ENCODE measurements at regions not wholly inside any gene's neighbourhood (a gene's known extent, or its start where the extent isn't known, plus 50 kb on each side); places are given as distances from the start of the nearest gene placed in this dataset.

DNA sequence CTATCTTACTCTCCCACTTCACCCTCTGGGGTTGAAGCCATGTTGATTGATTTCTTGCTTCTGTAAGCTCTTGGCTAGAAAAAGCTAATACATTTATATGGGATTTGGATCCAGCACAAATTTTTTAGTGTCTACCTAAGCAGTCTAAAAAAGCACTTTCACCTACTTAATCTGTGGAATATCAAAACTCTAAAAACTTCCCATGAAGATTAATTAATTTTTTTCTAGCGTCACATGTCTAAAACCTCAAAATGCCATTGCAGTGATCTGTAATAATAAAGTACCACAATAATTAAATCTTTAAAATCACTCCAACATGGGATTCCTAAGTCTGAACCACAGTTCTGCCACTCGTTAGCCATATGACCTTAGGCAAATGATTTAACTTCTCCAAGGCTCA lies 180.1 kb downstream of the EN1 start:
- no peaks in the 10 kb centered on the region for H4K20me1 ChIP-seq (replicated peaks; ENCODE audit: control insufficient read depth, insufficient read depth, low read length)
- no peak overlapping the region for H3K9ac ChIP-seq (ENCODE audit: insufficient read depth in 1 of 2, low read depth in 2 of 2, low read length in 2 of 2)
- ChIA-PET CTCF (ENCODE audit: low intra/inter-chr PET ratio) (no interaction called here), POLR2A (no interaction called here)
- no peaks in the 10 kb centered on the region for H3K27me3 ChIP-seq (ENCODE audit: control insufficient read depth in 2 of 2, insufficient read depth in 2 of 2, low read length in 2 of 2)
- BruUV-seq (replicated peaks), result no TSS peak
- H3K27ac ChIP-seq (ENCODE audit: extremely low read depth, low read depth, low read length), result no peak overlapping the region
- FAIRE-seq (no peak), ATAC-seq (no peak), DNase-seq (ENCODE audit: extremely low read depth in 1 of 4, low spot score in 3 of 4) (no peak)
- peaks cover 8 to 18% of the 10 kb centered on the region in 2 experiments; a peak in 4 of 5 replicates for H3K4me1 ChIP-seq (replicated peaks in 1 of 2; ENCODE audit: control insufficient read depth in 2 of 2, insufficient read depth in 2 of 2, low read length in 2 of 2)
- H3K79me2 ChIP-seq (ENCODE audit: control insufficient read depth, insufficient read depth, low read length), result no peaks in the 10 kb centered on the region
- intact Hi-C loops (cut with micrococcal nuclease), result no loop called here
- no peaks in the 10 kb centered on the region for H3K9me3 ChIP-seq (replicated peaks; ENCODE audit: control insufficient read depth, insufficient read depth, low read depth, low read length)
- H3K9me1 ChIP-seq (ENCODE audit: control insufficient read depth, insufficient read depth, low read length), result no peaks in the 10 kb centered on the region
- no peaks in the 10 kb centered on the region for H3K36me3 ChIP-seq (ENCODE audit: control insufficient read depth, insufficient read depth, low read length)
- WGBS (ENCODE audit: insufficient coverage, low coverage, missing lambda C conversion rate), result 73% methylated on average over 2 of the region's 2 CpGs
- H3K4me2 ChIP-seq (ENCODE audit: insufficient read depth, low read length), result no peak overlapping the region
- H3K4me3 ChIP-seq, result no peak overlapping the region
- in situ Hi-C loops (cut with MboI), result no loop called here
- H2AFZ ChIP-seq (ENCODE audit: low read depth, low read length), result no peak overlapping the region
- TF ChIP-seq DNMT1 (IDR thresholded peaks at IDR 0.05) (no peak), EGR1 (conservative IDR thresholded peaks at IDR 0.05) (no peak), CC2D1A (IDR thresholded peaks at IDR 0.05) (no peak), ZNF76 (CRISPR knock-in tag; IDR thresholded peaks at IDR 0.05; ENCODE audit: borderline replicate concordance) (no peak), PHF21A (IDR thresholded peaks at IDR 0.05; ENCODE audit: borderline replicate concordance, low read depth) (no peak), ZNF121 (CRISPR knock-in tag; conservative IDR thresholded peaks at IDR 0.05) (no peak), ZC3H11A (IDR thresholded peaks at IDR 0.05; ENCODE audit: low read depth, low read length) (no peak), CBFA2T2 (conservative IDR thresholded peaks at IDR 0.05) (no peak), SRSF3 (IDR thresholded peaks at IDR 0.05; ENCODE audit: insufficient read depth, low read length) (no peak), RBM17 (IDR thresholded peaks at IDR 0.05; ENCODE audit: borderline replicate concordance, low read depth, low read length) (no peak), THRAP3 (IDR thresholded peaks at IDR 0.05; ENCODE audit: borderline replicate concordance) (no peak)
- TF ChIP-seq, protein P1, sequence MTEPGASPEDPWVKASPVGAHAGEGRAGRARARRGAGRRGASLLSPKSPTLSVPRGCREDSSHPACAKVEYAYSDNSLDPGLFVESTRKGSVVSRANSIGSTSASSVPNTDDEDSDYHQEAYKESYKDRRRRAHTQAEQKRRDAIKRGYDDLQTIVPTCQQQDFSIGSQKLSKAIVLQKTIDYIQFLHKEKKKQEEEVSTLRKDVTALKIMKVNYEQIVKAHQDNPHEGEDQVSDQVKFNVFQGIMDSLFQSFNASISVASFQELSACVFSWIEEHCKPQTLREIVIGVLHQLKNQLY (CRISPR knock-in tag; conservative IDR thresholded peaks at IDR 0.05), result no peak
- TF ChIP-seq, protein P2, sequence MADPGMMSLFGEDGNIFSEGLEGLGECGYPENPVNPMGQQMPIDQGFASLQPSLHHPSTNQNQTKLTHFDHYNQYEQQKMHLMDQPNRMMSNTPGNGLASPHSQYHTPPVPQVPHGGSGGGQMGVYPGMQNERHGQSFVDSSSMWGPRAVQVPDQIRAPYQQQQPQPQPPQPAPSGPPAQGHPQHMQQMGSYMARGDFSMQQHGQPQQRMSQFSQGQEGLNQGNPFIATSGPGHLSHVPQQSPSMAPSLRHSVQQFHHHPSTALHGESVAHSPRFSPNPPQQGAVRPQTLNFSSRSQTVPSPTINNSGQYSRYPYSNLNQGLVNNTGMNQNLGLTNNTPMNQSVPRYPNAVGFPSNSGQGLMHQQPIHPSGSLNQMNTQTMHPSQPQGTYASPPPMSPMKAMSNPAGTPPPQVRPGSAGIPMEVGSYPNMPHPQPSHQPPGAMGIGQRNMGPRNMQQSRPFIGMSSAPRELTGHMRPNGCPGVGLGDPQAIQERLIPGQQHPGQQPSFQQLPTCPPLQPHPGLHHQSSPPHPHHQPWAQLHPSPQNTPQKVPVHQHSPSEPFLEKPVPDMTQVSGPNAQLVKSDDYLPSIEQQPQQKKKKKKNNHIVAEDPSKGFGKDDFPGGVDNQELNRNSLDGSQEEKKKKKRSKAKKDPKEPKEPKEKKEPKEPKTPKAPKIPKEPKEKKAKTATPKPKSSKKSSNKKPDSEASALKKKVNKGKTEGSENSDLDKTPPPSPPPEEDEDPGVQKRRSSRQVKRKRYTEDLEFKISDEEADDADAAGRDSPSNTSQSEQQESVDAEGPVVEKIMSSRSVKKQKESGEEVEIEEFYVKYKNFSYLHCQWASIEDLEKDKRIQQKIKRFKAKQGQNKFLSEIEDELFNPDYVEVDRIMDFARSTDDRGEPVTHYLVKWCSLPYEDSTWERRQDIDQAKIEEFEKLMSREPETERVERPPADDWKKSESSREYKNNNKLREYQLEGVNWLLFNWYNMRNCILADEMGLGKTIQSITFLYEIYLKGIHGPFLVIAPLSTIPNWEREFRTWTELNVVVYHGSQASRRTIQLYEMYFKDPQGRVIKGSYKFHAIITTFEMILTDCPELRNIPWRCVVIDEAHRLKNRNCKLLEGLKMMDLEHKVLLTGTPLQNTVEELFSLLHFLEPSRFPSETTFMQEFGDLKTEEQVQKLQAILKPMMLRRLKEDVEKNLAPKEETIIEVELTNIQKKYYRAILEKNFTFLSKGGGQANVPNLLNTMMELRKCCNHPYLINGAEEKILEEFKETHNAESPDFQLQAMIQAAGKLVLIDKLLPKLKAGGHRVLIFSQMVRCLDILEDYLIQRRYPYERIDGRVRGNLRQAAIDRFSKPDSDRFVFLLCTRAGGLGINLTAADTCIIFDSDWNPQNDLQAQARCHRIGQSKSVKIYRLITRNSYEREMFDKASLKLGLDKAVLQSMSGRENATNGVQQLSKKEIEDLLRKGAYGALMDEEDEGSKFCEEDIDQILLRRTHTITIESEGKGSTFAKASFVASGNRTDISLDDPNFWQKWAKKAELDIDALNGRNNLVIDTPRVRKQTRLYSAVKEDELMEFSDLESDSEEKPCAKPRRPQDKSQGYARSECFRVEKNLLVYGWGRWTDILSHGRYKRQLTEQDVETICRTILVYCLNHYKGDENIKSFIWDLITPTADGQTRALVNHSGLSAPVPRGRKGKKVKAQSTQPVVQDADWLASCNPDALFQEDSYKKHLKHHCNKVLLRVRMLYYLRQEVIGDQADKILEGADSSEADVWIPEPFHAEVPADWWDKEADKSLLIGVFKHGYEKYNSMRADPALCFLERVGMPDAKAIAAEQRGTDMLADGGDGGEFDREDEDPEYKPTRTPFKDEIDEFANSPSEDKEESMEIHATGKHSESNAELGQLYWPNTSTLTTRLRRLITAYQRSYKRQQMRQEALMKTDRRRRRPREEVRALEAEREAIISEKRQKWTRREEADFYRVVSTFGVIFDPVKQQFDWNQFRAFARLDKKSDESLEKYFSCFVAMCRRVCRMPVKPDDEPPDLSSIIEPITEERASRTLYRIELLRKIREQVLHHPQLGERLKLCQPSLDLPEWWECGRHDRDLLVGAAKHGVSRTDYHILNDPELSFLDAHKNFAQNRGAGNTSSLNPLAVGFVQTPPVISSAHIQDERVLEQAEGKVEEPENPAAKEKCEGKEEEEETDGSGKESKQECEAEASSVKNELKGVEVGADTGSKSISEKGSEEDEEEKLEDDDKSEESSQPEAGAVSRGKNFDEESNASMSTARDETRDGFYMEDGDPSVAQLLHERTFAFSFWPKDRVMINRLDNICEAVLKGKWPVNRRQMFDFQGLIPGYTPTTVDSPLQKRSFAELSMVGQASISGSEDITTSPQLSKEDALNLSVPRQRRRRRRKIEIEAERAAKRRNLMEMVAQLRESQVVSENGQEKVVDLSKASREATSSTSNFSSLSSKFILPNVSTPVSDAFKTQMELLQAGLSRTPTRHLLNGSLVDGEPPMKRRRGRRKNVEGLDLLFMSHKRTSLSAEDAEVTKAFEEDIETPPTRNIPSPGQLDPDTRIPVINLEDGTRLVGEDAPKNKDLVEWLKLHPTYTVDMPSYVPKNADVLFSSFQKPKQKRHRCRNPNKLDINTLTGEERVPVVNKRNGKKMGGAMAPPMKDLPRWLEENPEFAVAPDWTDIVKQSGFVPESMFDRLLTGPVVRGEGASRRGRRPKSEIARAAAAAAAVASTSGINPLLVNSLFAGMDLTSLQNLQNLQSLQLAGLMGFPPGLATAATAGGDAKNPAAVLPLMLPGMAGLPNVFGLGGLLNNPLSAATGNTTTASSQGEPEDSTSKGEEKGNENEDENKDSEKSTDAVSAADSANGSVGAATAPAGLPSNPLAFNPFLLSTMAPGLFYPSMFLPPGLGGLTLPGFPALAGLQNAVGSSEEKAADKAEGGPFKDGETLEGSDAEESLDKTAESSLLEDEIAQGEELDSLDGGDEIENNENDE (IDR thresholded peaks at IDR 0.05; ENCODE audit: low read depth, low read length), result no peak

All from K562 (cell line).